GM12878 (cell line): ENCODE measurements at regions not wholly inside any gene's neighbourhood (a gene's known extent, or its start where the extent isn't known, plus 50 kb on each side); places are given as distances from the start of the nearest gene placed in this dataset.

Experiments used
- CTCF ChIP-seq, 3 experiments: IDR thresholded peaks in 2 of 3; conservative IDR thresholded peaks in 1 of 3; 2 replicates each; pipeline ENCODE4 v1.5.1; 2011; ENCODE audit warnings: low read depth in 3 of 3, low read length in 3 of 3, mild to moderate bottlenecking in 3 of 3, control low read depth in 2 of 3, moderate library complexity in 2 of 3, inconsistent platforms in 1 of 3, mixed read lengths in 1 of 3; ENCODE audit not compliant: control insufficient read depth in 2 of 3, insufficient read depth in 1 of 3; ENCODE audit errors: extremely low read depth in 1 of 3
- ESRRA ChIP-seq: IDR thresholded peaks from 2 replicates; pipeline ENCODE4 v1.6.1; 2012; ENCODE audit warnings: mild to moderate bottlenecking, low read length, improper control_type of control experiment
- ETV6 ChIP-seq, 2 experiments: fragments of 450-650 bp in 1 of 2; IDR thresholded peaks in 1 of 2; conservative IDR thresholded peaks in 1 of 2; 2 replicates each; pipeline ENCODE4 v1.6.1; 2014; ENCODE audit warnings: antibody characterized with exemption in 1 of 2, borderline replicate concordance in 1 of 2, low read depth in 1 of 2, mild to moderate bottlenecking in 1 of 2, moderate library complexity in 1 of 2
- MXI1 ChIP-seq: fragments of 150-350 bp; IDR thresholded peaks from 2 replicates; pipeline ENCODE4 v1.6.1; 2011; ENCODE audit warnings: low read depth, mild to moderate bottlenecking, inconsistent platforms, low read length, improper control_type of control experiment
- MYC ChIP-seq: IDR thresholded peaks from 2 replicates; pipeline ENCODE4 v1.6.1; 2011; ENCODE audit warnings: mild to moderate bottlenecking, low read length, moderate library complexity, inconsistent platforms; ENCODE audit not compliant: insufficient read depth, insufficient replicate concordance, insufficient read length, severe bottlenecking
- ZBTB40 ChIP-seq: fragments of 450-650 bp; IDR thresholded peaks from 2 replicates; pipeline ENCODE4 v1.6.1; 2016; ENCODE audit warnings: mild to moderate bottlenecking, moderate library complexity, borderline replicate concordance
- ZNF622 ChIP-seq: fragments of 450-650 bp; IDR thresholded peaks from 2 replicates; pipeline ENCODE4 v1.6.1; 2017; ENCODE audit warnings: mild to moderate bottlenecking, inconsistent platforms

GRCh38 chr3:164408326-164408725 is 670.0 kb downstream of the SI start:
- TF ChIP-seq ZBTB40 (no peak), CTCF (IDR thresholded peaks at IDR 0.05 in 2 of 3, conservative IDR thresholded peaks at IDR 0.05 in 1 of 3; ENCODE audit: control insufficient read depth in 2 of 3, extremely low read depth in 1 of 3, insufficient read depth in 1 of 3, low read depth in 3 of 3, low read length in 3 of 3) (no peak), MYC (no peak), ZNF622 (no peak), MXI1 (no peak), ETV6 (conservative IDR thresholded peaks at IDR 0.05 in 1 of 2, IDR thresholded peaks at IDR 0.05 in 1 of 2; ENCODE audit: borderline replicate concordance in 1 of 2, low read depth in 1 of 2) (no peak), ESRRA (no peak)
